HEK293T (cell line): ENCODE measurements at regions not wholly inside any gene's neighbourhood (a gene's known extent, or its start where the extent isn't known, plus 50 kb on each side); places are given as distances from the start of the nearest gene placed in this dataset.

ENCODE experiments used
- CTCF ChIA-PET: fragments of 350-600 bp; formaldehyde crosslinking; extraction: SDS; loops from one replicate; lab custom pipeline; 2021; ENCODE audit warnings: antibody characterized with exemption, inconsistent platforms; lab: Yijun Ruan, JAX
- POLR2A ChIA-PET: fragments of 350-600 bp; formaldehyde crosslinking; extraction: SDS; loops from one replicate; lab custom pipeline; 2020; ENCODE audit warnings: antibody characterized with exemption, inconsistent platforms; lab: Yijun Ruan, JAX
- DNase-seq: peaks from one replicate; pipeline ENCODE4 v3.0.0; 2012; ENCODE audit warnings: mixed read lengths; ENCODE audit errors: extremely low spot score
- ARNT ChIP-seq: fragments of 450-650 bp; IDR thresholded peaks from 2 replicates; pipeline ENCODE4 v1.6.1; 2017; ENCODE audit warnings: mild to moderate bottlenecking
- BHLHE40 ChIP-seq: fragments of 450-650 bp; IDR thresholded peaks from 2 replicates; pipeline ENCODE4 v1.6.1; 2016; ENCODE audit warnings: mild to moderate bottlenecking, moderate library complexity, borderline replicate concordance
- CTBP1 ChIP-seq: fragments of 450-650 bp; IDR thresholded peaks from 2 replicates; pipeline ENCODE4 v1.6.1; 2016; ENCODE audit warnings: borderline replicate concordance
- ELF4 ChIP-seq: fragments of 450-650 bp; IDR thresholded peaks from 2 replicates; pipeline ENCODE4 v1.6.1; 2017; ENCODE audit warnings: antibody characterized with exemption
- FOXA1 ChIP-seq: fragments of 450-650 bp; IDR thresholded peaks from 2 replicates; pipeline ENCODE4 v1.6.1; 2016; ENCODE audit warnings: mild to moderate bottlenecking
- FOXK2 ChIP-seq: fragments of 450-650 bp; IDR thresholded peaks from 2 replicates; pipeline ENCODE4 v1.6.1; 2016; ENCODE audit warnings: mild to moderate bottlenecking
- FOXM1 ChIP-seq: fragments of 450-650 bp; IDR thresholded peaks from 2 replicates; pipeline ENCODE4 v1.6.1; 2017; ENCODE audit warnings: mild to moderate bottlenecking, borderline replicate concordance
- HDGF ChIP-seq: fragments of 450-650 bp; IDR thresholded peaks from 2 replicates; pipeline ENCODE4 v1.6.1; 2017; ENCODE audit warnings: antibody characterized with exemption, borderline replicate concordance
- L3MBTL2 ChIP-seq: fragments of 450-650 bp; conservative IDR thresholded peaks from 2 replicates; pipeline ENCODE4 v1.6.1; 2016; ENCODE audit warnings: mild to moderate bottlenecking
- LEF1 ChIP-seq: fragments of 450-650 bp; IDR thresholded peaks from 2 replicates; pipeline ENCODE4 v1.6.1; 2017; ENCODE audit warnings: mild to moderate bottlenecking, borderline replicate concordance
- NFRKB ChIP-seq: fragments of 450-650 bp; IDR thresholded peaks from 2 replicates; pipeline ENCODE4 v1.6.1; 2016; ENCODE audit warnings: mild to moderate bottlenecking, moderate library complexity
- PKNOX1 ChIP-seq: fragments of 450-650 bp; IDR thresholded peaks from 2 replicates; pipeline ENCODE4 v1.6.1; 2016
- SP1 ChIP-seq: fragments of 450-650 bp; IDR thresholded peaks from 2 replicates; pipeline ENCODE4 v1.6.1; 2017
- SUZ12 ChIP-seq: fragments of 450-650 bp; IDR thresholded peaks from 2 replicates; pipeline ENCODE4 v1.6.1; 2016; ENCODE audit warnings: mild to moderate bottlenecking
- TARDBP ChIP-seq: fragments of 450-650 bp; IDR thresholded peaks from 2 replicates; pipeline ENCODE4 v1.6.1; 2016
- ZNF384 ChIP-seq: fragments of 450-650 bp; IDR thresholded peaks from 2 replicates; pipeline ENCODE4 v1.6.1; 2016

GRCh38 chr1:193415256-193415655, 228.8 kb upstream of the B3GALT2 start:
- no peak for TF ChIP-seq ELF4
- TF ChIP-seq ZNF384 = no peak
- no peak for TF ChIP-seq PKNOX1
- no peak for TF ChIP-seq FOXM1
- ChIA-PET POLR2A (no interaction called here), CTCF (no interaction called here)
- no peak for DNase-seq

DNA sequence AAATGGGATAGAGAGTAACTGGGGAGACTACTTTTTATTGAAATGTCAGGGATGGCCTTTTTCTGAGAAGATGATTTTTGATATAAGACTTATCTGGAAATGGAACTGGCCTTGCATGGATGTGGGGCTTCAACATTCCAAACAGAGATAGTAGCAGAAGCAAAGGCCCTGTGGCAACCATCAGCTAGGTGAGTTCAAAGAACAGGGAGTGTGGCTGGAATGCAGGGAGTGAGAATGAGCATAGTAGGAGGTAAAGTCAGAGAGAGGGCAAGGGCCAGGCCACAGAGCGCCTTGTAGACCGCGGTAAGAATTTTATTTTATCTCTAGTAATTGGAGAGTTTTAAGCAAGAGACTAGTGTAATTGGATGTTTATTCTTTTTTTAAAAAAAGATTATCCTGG, 227.0 kb upstream of the B3GALT2 start:
- DNase-seq = no peak
- TF ChIP-seq L3MBTL2 (no peak), PKNOX1 (no peak)
- CTCF ChIA-PET = no interaction called here
- POLR2A ChIA-PET = no interaction called here

DNA sequence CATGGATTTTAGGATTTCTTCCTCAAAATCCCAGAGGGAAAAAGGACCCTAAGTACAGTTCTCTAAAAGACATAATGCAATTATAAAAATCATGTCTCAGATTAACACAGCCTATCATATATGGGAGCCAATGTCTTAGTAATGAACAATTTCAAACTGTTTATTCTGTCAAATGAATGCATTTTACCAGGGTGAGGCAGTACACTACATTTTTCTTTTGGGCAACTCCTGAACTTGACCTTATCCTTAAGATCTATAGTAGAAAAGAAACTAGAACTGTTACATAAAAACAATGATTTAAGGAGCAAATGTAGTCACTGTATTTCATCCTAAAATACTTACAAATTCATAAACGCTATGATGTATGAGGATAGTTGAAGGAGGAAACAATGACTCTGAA, 226.3 kb upstream of the B3GALT2 start:
- POLR2A ChIA-PET = no interaction called here
- CTCF ChIA-PET = no interaction called here
- DNase-seq = no peak
- TF ChIP-seq ARNT (no peak), TARDBP (no peak), LEF1 (no peak), FOXA1 (no peak), PKNOX1 (no peak), ELF4 (no peak)

GRCh38 chr1:193411714-193412113, 225.3 kb upstream of the B3GALT2 start:
- CTCF ChIA-PET = interaction anchor here (0.6 kb wide), 1 partner anchor 779 kb away, joined by 3 read pairs; no protein-coding TSS in a partner anchor
- POLR2A ChIA-PET = no interaction called here
- no peak for TF ChIP-seq CTBP1
- no peak for TF ChIP-seq ZNF384
- no peak for TF ChIP-seq L3MBTL2
- TF ChIP-seq LEF1 = no peak
- TF ChIP-seq PKNOX1 = no peak
- no peak for TF ChIP-seq FOXA1
- no peak for DNase-seq

GRCh38 chr1:193411215-193411614, 224.8 kb upstream of the B3GALT2 start:
- DNase-seq = no peak
- ChIA-PET POLR2A (no interaction called here), CTCF (no interaction called here)
- TF ChIP-seq CTBP1 (no peak), FOXK2 (no peak), HDGF (no peak)

DNA sequence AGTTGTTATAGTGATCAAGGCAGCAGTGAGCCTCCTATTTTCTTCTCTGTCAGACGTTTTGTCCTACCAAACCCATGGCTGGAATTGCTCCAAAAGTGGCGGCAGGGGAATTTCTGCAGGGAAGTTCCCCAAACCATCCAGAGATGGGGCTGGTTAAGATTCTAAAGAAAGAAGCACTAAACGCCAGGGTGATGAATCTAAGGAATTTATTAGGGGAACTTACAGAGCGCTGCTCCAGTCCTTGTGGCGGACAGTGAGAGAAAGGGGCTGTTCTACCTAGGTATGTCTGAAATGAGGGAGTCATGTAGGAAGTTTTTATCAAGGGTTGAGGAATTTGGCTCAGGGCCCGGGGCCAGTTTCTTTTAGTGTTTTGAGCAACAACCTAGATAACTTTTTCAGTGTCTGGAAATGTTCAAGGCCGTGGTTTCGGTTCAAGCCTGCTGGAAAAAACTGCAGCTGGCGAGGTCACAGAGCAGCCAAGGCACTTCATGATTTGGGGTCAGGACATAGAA, 222.4 kb upstream of the B3GALT2 start:
- no peak for DNase-seq

More for the DNA sequence above, 222.4 kb upstream of the B3GALT2 start:
- no peak for TF ChIP-seq SP1
- no peak for TF ChIP-seq FOXK2
- TF ChIP-seq FOXM1 = no peak
- no peak for TF ChIP-seq SUZ12
- TF ChIP-seq NFRKB = no peak
- no peak for TF ChIP-seq ARNT
- no peak for TF ChIP-seq ZNF384
- no peak for TF ChIP-seq CTBP1
- no peak for TF ChIP-seq PKNOX1
- no peak for TF ChIP-seq BHLHE40
- no peak for TF ChIP-seq LEF1
- TF ChIP-seq FOXA1 = no peak
- no peak for TF ChIP-seq L3MBTL2
- TF ChIP-seq HDGF = no peak
- no peak for TF ChIP-seq TARDBP
- POLR2A ChIA-PET = no interaction called here
- CTCF ChIA-PET = no interaction called here
